ENCODE measurements at regions not wholly inside any gene's neighbourhood (a gene's known extent, or its start where the extent isn't known, plus 50 kb on each side); places are given as distances from the start of the nearest gene placed in this dataset.

- FAIRE-seq (no peak), DNase-seq (ENCODE audit: insufficient read length, low spot score) (no peak)
- TF ChIP-seq SPI1 (IDR thresholded peaks at IDR 0.05; ENCODE audit: low read depth, low read length) (no peak), PAX5 (IDR thresholded peaks at IDR 0.05; ENCODE audit: insufficient read depth, low read length, severe bottlenecking) (no peak), POLR2AphosphoS5 (IDR thresholded peaks at IDR 0.05; ENCODE audit: low read depth, low read length) (no peak), POLR2A (IDR thresholded peaks at IDR 0.05; ENCODE audit: low read depth, low read length) (no peak), POU2F2 (IDR thresholded peaks at IDR 0.05; ENCODE audit: low read depth, low read length) (no peak), TAF1 (IDR thresholded peaks at IDR 0.05; ENCODE audit: low read depth, low read length) (no peak)
These were observed 514.5 kb downstream of the TBC1D22A start for GRCh38 chr22:47276991-47277390.

DNA sequence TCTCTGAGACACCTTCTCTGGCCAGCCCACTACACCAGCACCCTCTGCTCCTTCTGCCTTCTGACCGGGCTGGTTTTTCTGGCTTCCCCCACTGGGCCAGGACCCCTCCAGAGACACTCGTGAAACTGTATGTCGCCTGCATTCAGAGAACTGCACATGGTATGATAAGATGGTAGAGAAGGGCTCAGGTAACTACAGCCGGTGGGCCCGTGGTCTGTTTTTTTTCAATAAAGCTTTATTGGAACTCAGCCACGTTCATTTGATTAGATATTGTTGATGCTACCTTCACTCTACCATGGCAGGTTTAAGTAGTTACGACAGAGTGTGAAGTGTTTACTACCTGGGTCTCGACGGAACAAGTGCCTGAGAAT, 514.0 kb downstream of the TBC1D22A start:
- TF ChIP-seq SPI1 (IDR thresholded peaks at IDR 0.05; ENCODE audit: low read depth, low read length) (no peak), POLR2AphosphoS5 (IDR thresholded peaks at IDR 0.05; ENCODE audit: low read depth, low read length) (no peak), POU2F2 (IDR thresholded peaks at IDR 0.05; ENCODE audit: low read depth, low read length) (no peak), POLR2A (IDR thresholded peaks at IDR 0.05; ENCODE audit: low read depth, low read length) (no peak), TAF1 (IDR thresholded peaks at IDR 0.05; ENCODE audit: low read depth, low read length) (no peak), PAX5 (IDR thresholded peaks at IDR 0.05; ENCODE audit: insufficient read depth, low read length, severe bottlenecking) (no peak)
- DNase-seq (ENCODE audit: insufficient read length, low spot score) = no peak
- no peak for FAIRE-seq

- FAIRE-seq = no peak
These were observed 513.4 kb downstream of the TBC1D22A start for GRCh38 chr22:47275605-47276449.

DNA sequence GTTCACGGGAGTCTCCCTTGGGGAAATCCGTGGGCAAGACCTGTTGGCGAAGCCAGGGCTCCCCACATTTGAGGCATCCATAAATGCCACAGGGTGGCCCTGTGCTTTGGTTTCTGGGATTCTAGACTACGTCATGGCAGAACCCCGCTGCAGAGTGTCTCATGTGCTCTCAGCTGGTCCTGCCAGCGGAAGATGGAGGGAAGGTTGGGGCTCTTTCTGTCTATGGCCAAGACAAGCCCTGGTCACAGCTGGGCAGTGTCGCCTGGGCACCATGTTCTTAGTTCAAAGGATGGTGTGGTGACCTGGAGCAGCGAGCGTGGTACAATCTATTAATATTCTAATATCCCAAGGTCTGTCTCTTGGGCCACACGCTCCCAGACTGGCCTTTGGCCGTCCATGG, 511.7 kb downstream of the TBC1D22A start:
- FAIRE-seq (no peak), DNase-seq (ENCODE audit: insufficient read length, low spot score) (no peak)
- no peak for TF ChIP-seq TAF1 (IDR thresholded peaks at IDR 0.05; ENCODE audit: low read depth, low read length)

More at GRCh38 chr22:47275605-47276449, 513.4 kb downstream of the TBC1D22A start:
- no peak for DNase-seq (ENCODE audit: insufficient read length, low spot score)
- TF ChIP-seq POLR2AphosphoS5 (IDR thresholded peaks at IDR 0.05; ENCODE audit: low read depth, low read length) (no peak), SPI1 (IDR thresholded peaks at IDR 0.05; ENCODE audit: low read depth, low read length) (no peak), TAF1 (IDR thresholded peaks at IDR 0.05; ENCODE audit: low read depth, low read length) (no peak), POLR2A (IDR thresholded peaks at IDR 0.05; ENCODE audit: low read depth, low read length) (no peak), POU2F2 (IDR thresholded peaks at IDR 0.05; ENCODE audit: low read depth, low read length) (no peak), PAX5 (IDR thresholded peaks at IDR 0.05; ENCODE audit: insufficient read depth, low read length, severe bottlenecking) (no peak)

GRCh38 chr22:47270463-47271135, 508.1 kb downstream of the TBC1D22A start:
- DNase-seq (ENCODE audit: insufficient read length, low spot score) = no peak
- TF ChIP-seq POLR2AphosphoS5 (IDR thresholded peaks at IDR 0.05; ENCODE audit: low read depth, low read length) (no peak), PAX5 (IDR thresholded peaks at IDR 0.05; ENCODE audit: insufficient read depth, low read length, severe bottlenecking) (no peak), SPI1 (IDR thresholded peaks at IDR 0.05; ENCODE audit: low read depth, low read length) (no peak), POLR2A (IDR thresholded peaks at IDR 0.05; ENCODE audit: low read depth, low read length) (no peak), POU2F2 (IDR thresholded peaks at IDR 0.05; ENCODE audit: low read depth, low read length) (no peak), TAF1 (IDR thresholded peaks at IDR 0.05; ENCODE audit: low read depth, low read length) (no peak)

DNA sequence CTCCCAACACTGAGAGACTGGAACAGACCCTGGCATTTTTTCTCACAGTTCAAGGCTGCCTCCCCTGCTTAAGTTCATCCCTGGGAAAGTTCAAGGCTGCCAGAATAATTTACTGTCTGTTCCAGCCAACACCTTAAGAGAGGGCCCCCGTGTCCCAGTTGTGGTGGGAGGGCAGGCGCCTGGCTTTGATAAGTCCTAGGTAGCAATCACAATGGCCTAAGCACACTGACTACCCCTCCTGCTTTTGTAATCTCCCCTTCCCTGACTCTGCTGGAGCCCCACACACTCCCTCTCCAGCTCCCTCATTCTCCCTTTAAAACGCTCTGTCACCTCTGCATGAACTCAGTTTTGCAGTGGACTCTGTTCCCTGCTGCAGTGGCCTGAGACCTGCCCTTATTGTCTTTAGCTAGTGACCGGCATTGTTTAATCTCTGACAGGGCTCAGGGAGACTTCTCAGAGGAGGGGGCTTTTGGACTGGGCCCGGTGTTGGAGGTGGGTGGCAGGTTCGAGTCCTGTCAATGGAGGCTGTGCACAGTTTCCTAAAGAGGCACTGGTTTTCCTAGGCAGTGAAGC, 507.2 kb downstream of the TBC1D22A start:
- DNase-seq (ENCODE audit: insufficient read length, low spot score) (no peak), FAIRE-seq (no peak)
- TF ChIP-seq TAF1 (IDR thresholded peaks at IDR 0.05; ENCODE audit: low read depth, low read length) (no peak), POLR2A (IDR thresholded peaks at IDR 0.05; ENCODE audit: low read depth, low read length) (no peak)

More at GRCh38 chr22:47270463-47271135, 508.1 kb downstream of the TBC1D22A start:
- no peak for FAIRE-seq

- DNase-seq (ENCODE audit: insufficient read length, low spot score) = no peak
- no peak for FAIRE-seq
- no peak for TF ChIP-seq POU2F2 (IDR thresholded peaks at IDR 0.05; ENCODE audit: low read depth, low read length)
- no peak for TF ChIP-seq PAX5 (IDR thresholded peaks at IDR 0.05; ENCODE audit: insufficient read depth, low read length, severe bottlenecking)
- no peak for TF ChIP-seq SPI1 (IDR thresholded peaks at IDR 0.05; ENCODE audit: low read depth, low read length)
- no peak for TF ChIP-seq POLR2AphosphoS5 (IDR thresholded peaks at IDR 0.05; ENCODE audit: low read depth, low read length)
- TF ChIP-seq POLR2A (IDR thresholded peaks at IDR 0.05; ENCODE audit: low read depth, low read length) = no peak
- no peak for TF ChIP-seq TAF1 (IDR thresholded peaks at IDR 0.05; ENCODE audit: low read depth, low read length)
These were observed 505.2 kb downstream of the TBC1D22A start for GRCh38 chr22:47267513-47268282.

GRCh38 chr22:47266329-47266728, 503.9 kb downstream of the TBC1D22A start:
- DNase-seq (ENCODE audit: insufficient read length, low spot score) (no peak), FAIRE-seq (no peak)
- TF ChIP-seq POLR2A (IDR thresholded peaks at IDR 0.05; ENCODE audit: low read depth, low read length) (no peak), PAX5 (IDR thresholded peaks at IDR 0.05; ENCODE audit: insufficient read depth, low read length, severe bottlenecking) (no peak), SPI1 (IDR thresholded peaks at IDR 0.05; ENCODE audit: low read depth, low read length) (no peak), POU2F2 (IDR thresholded peaks at IDR 0.05; ENCODE audit: low read depth, low read length) (no peak), TAF1 (IDR thresholded peaks at IDR 0.05; ENCODE audit: low read depth, low read length) (no peak), POLR2AphosphoS5 (IDR thresholded peaks at IDR 0.05; ENCODE audit: low read depth, low read length) (no peak)

- DNase-seq (ENCODE audit: insufficient read length, low spot score) (no peak), FAIRE-seq (no peak)
- TF ChIP-seq SPI1 (IDR thresholded peaks at IDR 0.05; ENCODE audit: low read depth, low read length) = no peak
- TF ChIP-seq TAF1 (IDR thresholded peaks at IDR 0.05; ENCODE audit: low read depth, low read length) = no peak
- TF ChIP-seq POLR2AphosphoS5 (IDR thresholded peaks at IDR 0.05; ENCODE audit: low read depth, low read length) = no peak
- no peak for TF ChIP-seq POLR2A (IDR thresholded peaks at IDR 0.05; ENCODE audit: low read depth, low read length)
- no peak for TF ChIP-seq POU2F2 (IDR thresholded peaks at IDR 0.05; ENCODE audit: low read depth, low read length)
- TF ChIP-seq PAX5 (IDR thresholded peaks at IDR 0.05; ENCODE audit: insufficient read depth, low read length, severe bottlenecking) = no peak
These were observed 498.1 kb downstream of the TBC1D22A start for GRCh38 chr22:47260551-47260950.

Data from GM12891 (cell line).